Thoracic aorta (tissue), 2 donors: ENCODE measurements at regions not wholly inside any gene's neighbourhood (a gene's known extent, or its start where the extent isn't known, plus 50 kb on each side); places are given as distances from the start of the nearest gene placed in this dataset.

ENCODE experiments used
- ATAC-seq: fragments of 150-250 bp; one replicate; pipeline ENCODE4 v1.8.0; 2017; ENCODE audit warnings: low read depth; ENCODE audit not compliant: insufficient number of reproducible peaks, low FRiP score
- DNase-seq: peaks from one replicate; pipeline ENCODE4 v3.0.0-alpha.2; 2020; ENCODE audit warnings: low spot score
- H3K27ac ChIP-seq, 2 donors: fragments of 200-600 bp; sonication (generic); 1 replicate in 1 of 2; 2 replicates in 1 of 2; pipeline ENCODE4 v1.5.1; 2016; ENCODE audit warnings: mild to moderate bottlenecking in 2 of 2, moderate library complexity in 2 of 2
- H3K27me3 ChIP-seq: fragments of 200-600 bp; sonication (generic); replicated peaks from 2 replicates; pipeline ENCODE4 v1.6.0; 2016; ENCODE audit warnings: mild to moderate bottlenecking; ENCODE audit not compliant: insufficient read depth
- H3K36me3 ChIP-seq: fragments of 200-600 bp; sonication (generic); one replicate; pipeline ENCODE4 v1.5.1; 2016
- H3K4me1 ChIP-seq, 2 donors: fragments of 200-600 bp; sonication (generic); 1 replicate in 1 of 2; 2 replicates in 1 of 2; pipeline versions ENCODE4 v1.5.1 to v1.6.0; 2016; ENCODE audit warnings: low read depth in 2 of 2, mild to moderate bottlenecking in 1 of 2; ENCODE audit not compliant: control insufficient read depth in 1 of 2
- H3K4me3 ChIP-seq: fragments of 200-600 bp; sonication (generic); 2 replicates; pipeline ENCODE4 v1.5.1; 2016; ENCODE audit warnings: mild to moderate bottlenecking
- H3K9me3 ChIP-seq: fragments of 200-600 bp; sonication (generic); 2 replicates; pipeline ENCODE4 v1.5.1; 2016
- TF ChIP-seq, protein P1 (sequence below): fragments of 200-600 bp; sonication (generic); IDR thresholded peaks from one replicate; pipeline ENCODE4 v1.5.1; 2019; ENCODE audit warnings: antibody characterized with exemption

- ATAC-seq (no peak), DNase-seq (no peak)
- no peaks in the 10 kb centered on the region for H3K9me3 ChIP-seq
- H3K4me3 ChIP-seq: no peak overlapping the region
- no peaks in the 10 kb centered on the region for H3K27me3 ChIP-seq
- H3K4me1 ChIP-seq: no peaks in the 10 kb centered on the region
- TF ChIP-seq, protein P1, sequence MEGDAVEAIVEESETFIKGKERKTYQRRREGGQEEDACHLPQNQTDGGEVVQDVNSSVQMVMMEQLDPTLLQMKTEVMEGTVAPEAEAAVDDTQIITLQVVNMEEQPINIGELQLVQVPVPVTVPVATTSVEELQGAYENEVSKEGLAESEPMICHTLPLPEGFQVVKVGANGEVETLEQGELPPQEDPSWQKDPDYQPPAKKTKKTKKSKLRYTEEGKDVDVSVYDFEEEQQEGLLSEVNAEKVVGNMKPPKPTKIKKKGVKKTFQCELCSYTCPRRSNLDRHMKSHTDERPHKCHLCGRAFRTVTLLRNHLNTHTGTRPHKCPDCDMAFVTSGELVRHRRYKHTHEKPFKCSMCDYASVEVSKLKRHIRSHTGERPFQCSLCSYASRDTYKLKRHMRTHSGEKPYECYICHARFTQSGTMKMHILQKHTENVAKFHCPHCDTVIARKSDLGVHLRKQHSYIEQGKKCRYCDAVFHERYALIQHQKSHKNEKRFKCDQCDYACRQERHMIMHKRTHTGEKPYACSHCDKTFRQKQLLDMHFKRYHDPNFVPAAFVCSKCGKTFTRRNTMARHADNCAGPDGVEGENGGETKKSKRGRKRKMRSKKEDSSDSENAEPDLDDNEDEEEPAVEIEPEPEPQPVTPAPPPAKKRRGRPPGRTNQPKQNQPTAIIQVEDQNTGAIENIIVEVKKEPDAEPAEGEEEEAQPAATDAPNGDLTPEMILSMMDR: no peak
- H3K27ac ChIP-seq: no peak overlapping the region
- no peaks in the 10 kb centered on the region for H3K36me3 ChIP-seq
Observed at GRCh38 chr22:22099833-22100812, 117.5 kb upstream of the TOP3B start.

GRCh38 chr22:22099194-22099486 is 116.6 kb upstream of the TOP3B start:
- Histone ChIP-seq H3K36me3 (no peaks in the 10 kb centered on the region), H3K27me3 (no peaks in the 10 kb centered on the region), H3K4me1 (no peaks in the 10 kb centered on the region), H3K4me3 (no peak overlapping the region), H3K9me3 (no peaks in the 10 kb centered on the region), H3K27ac (no peak overlapping the region)
- no peak for ATAC-seq
- TF ChIP-seq, protein P1: no peak
- DNase-seq: no peak

DNA sequence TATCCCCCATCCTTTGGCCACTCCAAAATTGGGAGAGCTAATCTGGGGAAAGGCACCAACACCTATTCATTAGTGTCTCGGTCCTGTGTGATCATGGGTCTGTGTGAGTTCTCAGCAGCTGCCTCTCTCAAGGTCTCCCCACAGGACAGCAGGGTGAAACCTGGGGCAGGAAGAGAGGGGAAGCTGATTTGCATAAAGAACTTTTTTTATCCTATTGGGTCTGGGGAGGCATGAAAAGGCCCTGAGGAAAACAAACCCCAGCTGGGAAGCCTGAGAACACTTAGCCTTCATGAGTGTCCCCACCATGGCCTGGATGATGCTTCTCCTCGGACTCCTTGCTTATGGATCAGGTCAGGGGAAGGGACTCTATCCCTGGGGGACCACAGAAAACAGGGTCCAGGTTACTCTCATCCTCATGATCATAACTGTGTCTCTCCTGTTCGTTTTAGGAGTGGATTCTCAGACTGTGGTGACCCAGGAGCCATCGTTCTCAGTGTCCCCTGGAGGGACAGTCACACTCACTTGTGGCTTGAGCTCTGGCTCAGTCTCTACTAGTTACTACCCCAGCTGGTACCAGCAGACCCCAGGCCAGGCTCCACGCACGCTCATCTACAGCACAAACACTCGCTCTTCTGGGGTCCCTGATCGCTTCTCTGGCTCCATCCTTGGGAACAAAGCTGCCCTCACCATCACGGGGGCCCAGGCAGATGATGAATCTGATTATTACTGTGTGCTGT is 116.0 kb upstream of the TOP3B start:
- Histone ChIP-seq H3K36me3 (no peaks in the 10 kb centered on the region), H3K9me3 (no peaks in the 10 kb centered on the region), H3K27ac (no peak overlapping the region), H3K4me1 (no peaks in the 10 kb centered on the region), H3K27me3 (no peaks in the 10 kb centered on the region), H3K4me3 (no peak overlapping the region)
- DNase-seq (no peak), ATAC-seq (no peak)
- TF ChIP-seq, protein P1: no peak

DNA sequence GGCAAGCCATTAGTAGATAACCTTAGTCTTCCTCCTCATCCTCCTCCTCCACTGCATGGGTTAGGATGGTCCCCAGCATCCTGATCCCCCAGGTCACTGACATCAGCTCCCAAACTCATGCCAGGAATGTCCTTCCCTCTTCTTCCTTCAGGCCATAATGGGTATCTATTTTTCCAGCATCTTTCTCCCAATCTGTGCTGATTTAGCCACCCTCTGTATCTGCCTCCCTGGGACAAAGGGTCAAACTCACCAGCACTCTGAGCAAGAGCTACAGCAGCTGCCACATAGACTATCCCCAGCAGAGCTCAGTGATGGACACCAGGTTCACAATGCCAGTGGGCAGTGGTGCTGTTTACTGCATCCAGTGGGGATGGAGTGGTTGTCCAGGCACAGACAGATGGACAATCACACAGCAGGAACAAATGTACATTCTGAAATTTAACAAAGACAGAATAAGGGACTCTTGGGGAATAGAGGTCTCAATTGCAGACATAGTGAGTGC is 115.2 kb upstream of the TOP3B start:
- H3K9me3 ChIP-seq: no peaks in the 10 kb centered on the region

GRCh38 chr22:22094921-22095320 is 112.3 kb upstream of the TOP3B start:
- Histone ChIP-seq H3K27ac (no peak overlapping the region), H3K36me3 (no peaks in the 10 kb centered on the region), H3K9me3 (no peaks in the 10 kb centered on the region), H3K27me3 (no peaks in the 10 kb centered on the region), H3K4me3 (no peak overlapping the region), H3K4me1 (no peaks in the 10 kb centered on the region)
- no peak for DNase-seq
- ATAC-seq: no peak
- TF ChIP-seq, protein P1: no peak

More for the DNA sequence above, 115.2 kb upstream of the TOP3B start:
- no peaks in the 10 kb centered on the region for H3K27me3 ChIP-seq
- H3K27ac ChIP-seq: no peak overlapping the region
- ATAC-seq (no peak), DNase-seq (no peak)
- no peaks in the 10 kb centered on the region for H3K4me1 ChIP-seq
- H3K36me3 ChIP-seq: no peaks in the 10 kb centered on the region
- TF ChIP-seq, protein P1: no peak
- H3K4me3 ChIP-seq: no peak overlapping the region
